ENCODE measurements at regions not wholly inside any gene's neighbourhood (a gene's known extent, or its start where the extent isn't known, plus 50 kb on each side); places are given as distances from the start of the nearest gene placed in this dataset.

DNA sequence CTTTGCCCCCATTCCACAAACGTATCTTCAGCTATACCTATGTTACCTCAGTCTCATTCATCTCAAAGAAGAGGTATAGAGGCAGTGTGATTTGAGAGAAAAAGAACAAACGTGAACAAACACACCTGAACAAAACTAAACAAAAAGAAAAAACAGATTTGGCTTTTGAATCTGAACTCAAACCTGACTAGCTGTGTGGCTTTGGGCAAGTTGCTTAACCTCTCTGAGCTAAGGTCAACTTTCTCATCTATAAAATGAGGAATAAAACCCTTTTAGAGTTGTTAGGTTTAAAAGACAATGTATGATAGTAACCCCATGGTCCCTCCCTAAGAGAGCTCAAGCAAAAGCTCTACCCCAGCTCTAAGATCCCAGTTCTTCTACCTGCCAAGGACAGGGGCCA lies 73.5 kb downstream of the ZNF648 start:
- POLR2A ChIA-PET: no interaction called here
- Histone ChIP-seq H3K9me3 (ENCODE audit: control extremely low read depth in 1 of 5, control insufficient read depth in 4 of 5, insufficient read depth in 2 of 5, low read depth in 1 of 5, low read length in 4 of 5) (no peaks in the 10 kb centered on the region), H3K27me3 (replicated peaks in 2 of 5; ENCODE audit: control insufficient read depth in 4 of 5, insufficient read depth in 5 of 5, low read length in 4 of 5) (peaks cover 0 to 7% (median 0%) of the 10 kb centered on the region in 5 experiments), H3K4me1 (ENCODE audit: control extremely low read depth in 1 of 4, control insufficient read depth in 4 of 4, insufficient read depth in 4 of 4, low read length in 3 of 4) (no peaks in the 10 kb centered on the region), H3K27ac (ENCODE audit: insufficient read depth in 1 of 2, low read depth in 1 of 2, low read length in 2 of 2, poor library complexity in 1 of 2, severe bottlenecking in 2 of 2) (no peak overlapping the region), H3K4me3 (ENCODE audit: control insufficient read depth in 1 of 7, extremely low read depth in 1 of 7, insufficient read depth in 4 of 7, low read depth in 2 of 7, low read length in 6 of 7) (no peak overlapping the region), H3K36me3 (ENCODE audit: control insufficient read depth in 4 of 4, insufficient read depth in 4 of 4, low read length in 3 of 4) (no peaks in the 10 kb centered on the region)
- DNase-seq: no peak
- CTCF ChIA-PET: interaction anchor here (0.9 kb wide), 1 partner anchor 9 kb away, joined by 3 read pairs; no protein-coding TSS in a partner anchor
- WGBS (ENCODE audit: insufficient coverage): no CpG with 5 or more reads among the region's 2 CpGs

DNA sequence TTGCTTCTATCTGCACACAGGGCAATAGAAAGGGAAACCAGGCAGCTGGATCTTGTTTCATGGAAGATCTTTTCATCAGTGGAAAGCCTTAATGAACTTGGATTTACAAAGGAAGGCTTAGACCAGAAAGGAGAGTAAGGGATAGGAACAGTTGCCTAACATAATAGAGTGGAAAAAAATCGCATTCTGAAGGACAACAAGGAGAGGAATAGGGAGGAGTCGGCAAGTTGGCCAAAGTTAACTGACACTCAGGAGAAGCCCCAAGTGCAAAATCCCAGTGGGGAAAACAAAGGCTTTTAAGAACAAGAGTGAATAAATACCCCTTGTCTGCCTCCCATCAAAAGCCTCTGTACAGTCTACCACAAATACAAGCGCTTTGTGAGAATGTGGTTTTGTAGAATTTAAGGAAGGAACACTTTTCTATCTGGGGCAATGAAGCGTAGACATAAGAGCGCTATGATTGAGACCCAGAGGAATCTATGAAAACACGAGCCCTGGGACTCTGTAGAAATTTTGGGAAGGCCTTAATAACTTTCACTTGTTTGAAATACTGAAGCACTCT lies 74.1 kb downstream of the ZNF648 start:
- Histone ChIP-seq H3K4me3 (ENCODE audit: control insufficient read depth in 1 of 7, extremely low read depth in 1 of 7, insufficient read depth in 4 of 7, low read depth in 2 of 7, low read length in 6 of 7) (no peak overlapping the region), H3K36me3 (ENCODE audit: control insufficient read depth in 4 of 4, insufficient read depth in 4 of 4, low read length in 3 of 4) (no peaks in the 10 kb centered on the region), H3K9me3 (ENCODE audit: control extremely low read depth in 1 of 5, control insufficient read depth in 4 of 5, insufficient read depth in 2 of 5, low read depth in 1 of 5, low read length in 4 of 5) (no peaks in the 10 kb centered on the region), H3K27ac (ENCODE audit: insufficient read depth in 1 of 2, low read depth in 1 of 2, low read length in 2 of 2, poor library complexity in 1 of 2, severe bottlenecking in 2 of 2) (no peak overlapping the region), H3K4me1 (ENCODE audit: control extremely low read depth in 1 of 4, control insufficient read depth in 4 of 4, insufficient read depth in 4 of 4, low read length in 3 of 4) (no peaks in the 10 kb centered on the region), H3K27me3 (replicated peaks in 2 of 5; ENCODE audit: control insufficient read depth in 4 of 5, insufficient read depth in 5 of 5, low read length in 4 of 5) (peaks cover 0 to 7% (median 0%) of the 10 kb centered on the region in 5 experiments)
- POLR2A ChIA-PET: no interaction called here
- no peak for DNase-seq
- CTCF ChIA-PET: no interaction called here
- WGBS (ENCODE audit: insufficient coverage): 83% methylated on average over 5 of the region's 6 CpGs

DNA sequence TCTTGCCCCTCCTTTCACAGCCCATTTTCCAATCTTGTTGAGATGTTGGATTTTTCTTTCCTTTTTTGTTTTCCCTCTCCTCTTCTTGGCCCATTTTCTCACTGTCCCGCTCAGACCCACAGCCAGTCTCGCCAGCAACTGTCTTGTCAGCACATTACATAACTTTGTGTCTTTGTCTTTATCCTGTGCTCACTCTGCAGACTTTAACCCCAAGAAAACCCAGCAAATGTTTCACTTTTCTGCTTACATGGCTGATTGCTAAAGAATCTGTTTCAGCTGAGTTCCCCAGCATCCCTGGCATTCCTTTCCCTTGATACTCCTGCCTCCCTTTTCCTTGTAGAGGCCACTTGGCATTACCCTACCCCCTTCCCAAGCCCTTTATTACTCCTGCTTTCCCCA lies 74.6 kb downstream of the ZNF648 start:
- CTCF ChIA-PET: no interaction called here
- WGBS (ENCODE audit: insufficient coverage): 95% methylated on average over 2 of the region's 2 CpGs
- H3K9me3 ChIP-seq (ENCODE audit: control extremely low read depth in 1 of 5, control insufficient read depth in 4 of 5, insufficient read depth in 2 of 5, low read depth in 1 of 5, low read length in 4 of 5): no peaks in the 10 kb centered on the region

DNA sequence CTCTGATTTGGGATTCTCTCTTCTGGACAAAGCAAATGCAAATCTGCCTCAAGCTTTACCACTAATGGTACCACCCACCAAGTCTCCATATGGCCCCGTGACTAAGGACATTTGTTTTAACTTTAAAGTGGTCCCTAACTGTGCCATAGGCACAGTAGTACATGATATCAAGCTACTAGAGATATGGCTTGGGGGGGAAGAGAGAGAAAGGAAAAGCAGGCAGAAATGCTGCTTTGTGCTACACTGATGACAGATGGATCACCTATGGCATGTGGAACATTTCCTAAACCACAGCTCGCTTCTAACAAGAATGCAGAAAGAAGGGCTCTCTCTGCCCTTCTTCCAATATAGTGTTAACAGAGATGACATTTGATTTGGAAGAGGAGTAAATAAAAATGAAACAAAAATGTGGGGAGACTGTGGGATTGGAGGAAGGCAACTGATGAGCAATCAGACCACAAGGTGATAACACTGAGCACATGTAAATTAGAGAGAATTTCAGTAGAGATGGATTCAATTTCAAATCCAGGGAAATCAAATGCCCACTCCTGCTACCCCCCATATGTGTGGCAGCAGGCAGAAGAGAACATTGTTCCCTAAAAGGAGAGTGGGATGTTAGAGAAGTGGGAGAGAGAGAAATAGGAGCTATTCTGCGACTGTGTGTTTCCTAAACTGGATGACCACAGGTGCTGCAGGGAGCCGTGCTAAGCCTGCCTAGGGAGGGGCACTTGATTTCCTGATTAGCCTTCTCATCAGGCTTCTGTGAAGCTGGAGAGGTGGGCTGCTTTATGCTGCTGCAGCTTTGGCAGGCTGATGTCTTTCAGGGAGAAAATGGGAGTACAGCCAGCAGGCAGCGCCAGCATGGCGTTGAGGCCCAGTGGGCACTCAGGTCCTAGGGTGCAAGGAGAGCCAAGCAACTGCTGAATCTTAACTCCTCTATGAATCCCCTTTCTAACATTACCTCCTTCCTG lies 75.3 kb downstream of the ZNF648 start:
- no peak for DNase-seq
- Histone ChIP-seq H3K4me1 (ENCODE audit: control extremely low read depth in 1 of 4, control insufficient read depth in 4 of 4, insufficient read depth in 4 of 4, low read length in 3 of 4) (no peaks in the 10 kb centered on the region), H3K4me3 (ENCODE audit: control insufficient read depth in 1 of 7, extremely low read depth in 1 of 7, insufficient read depth in 4 of 7, low read depth in 2 of 7, low read length in 6 of 7) (no peak overlapping the region), H3K36me3 (ENCODE audit: control insufficient read depth in 4 of 4, insufficient read depth in 4 of 4, low read length in 3 of 4) (no peaks in the 10 kb centered on the region), H3K27me3 (replicated peaks in 2 of 5; ENCODE audit: control insufficient read depth in 4 of 5, insufficient read depth in 5 of 5, low read length in 4 of 5) (peaks cover 0 to 7% (median 0%) of the 10 kb centered on the region in 5 experiments), H3K9me3 (ENCODE audit: control extremely low read depth in 1 of 5, control insufficient read depth in 4 of 5, insufficient read depth in 2 of 5, low read depth in 1 of 5, low read length in 4 of 5) (no peaks in the 10 kb centered on the region), H3K27ac (ENCODE audit: insufficient read depth in 1 of 2, low read depth in 1 of 2, low read length in 2 of 2, poor library complexity in 1 of 2, severe bottlenecking in 2 of 2) (no peak overlapping the region)
- ChIA-PET POLR2A (no interaction called here), CTCF (no interaction called here)
- whole genome bisulfite sequencing (ENCODE audit: insufficient coverage): 94% methylated on average over 4 of the region's 6 CpGs

More for the DNA sequence above, 74.6 kb downstream of the ZNF648 start:
- Histone ChIP-seq H3K27me3 (replicated peaks in 2 of 5; ENCODE audit: control insufficient read depth in 4 of 5, insufficient read depth in 5 of 5, low read length in 4 of 5) (peaks cover 0 to 7% (median 0%) of the 10 kb centered on the region in 5 experiments), H3K27ac (ENCODE audit: insufficient read depth in 1 of 2, low read depth in 1 of 2, low read length in 2 of 2, poor library complexity in 1 of 2, severe bottlenecking in 2 of 2) (no peak overlapping the region), H3K4me1 (ENCODE audit: control extremely low read depth in 1 of 4, control insufficient read depth in 4 of 4, insufficient read depth in 4 of 4, low read length in 3 of 4) (no peaks in the 10 kb centered on the region), H3K36me3 (ENCODE audit: control insufficient read depth in 4 of 4, insufficient read depth in 4 of 4, low read length in 3 of 4) (no peaks in the 10 kb centered on the region), H3K4me3 (ENCODE audit: control insufficient read depth in 1 of 7, extremely low read depth in 1 of 7, insufficient read depth in 4 of 7, low read depth in 2 of 7, low read length in 6 of 7) (no peak overlapping the region)
- no peak for DNase-seq
- POLR2A ChIA-PET: no interaction called here

GRCh38 chr1:181985281-181985680 lies 76.2 kb downstream of the ZNF648 start:
- no peaks in the 10 kb centered on the region for H3K9me3 ChIP-seq (ENCODE audit: control extremely low read depth in 1 of 5, control insufficient read depth in 4 of 5, insufficient read depth in 2 of 5, low read depth in 1 of 5, low read length in 4 of 5)
- no peak overlapping the region for H3K4me3 ChIP-seq (ENCODE audit: control insufficient read depth in 1 of 7, extremely low read depth in 1 of 7, insufficient read depth in 4 of 7, low read depth in 2 of 7, low read length in 6 of 7)
- POLR2A ChIA-PET: no interaction called here
- no peaks in the 10 kb centered on the region for H3K4me1 ChIP-seq (ENCODE audit: control extremely low read depth in 1 of 4, control insufficient read depth in 4 of 4, insufficient read depth in 4 of 4, low read length in 3 of 4)
- DNase-seq: no peak
- no peak overlapping the region for H3K27ac ChIP-seq (ENCODE audit: insufficient read depth in 1 of 2, low read depth in 1 of 2, low read length in 2 of 2, poor library complexity in 1 of 2, severe bottlenecking in 2 of 2)
- H3K36me3 ChIP-seq (ENCODE audit: control insufficient read depth in 4 of 4, insufficient read depth in 4 of 4, low read length in 3 of 4): no peaks in the 10 kb centered on the region
- CTCF ChIA-PET: no interaction called here
- peaks cover 0 to 5% (median 0%) of the 10 kb centered on the region in 5 experiments for H3K27me3 ChIP-seq (replicated peaks in 2 of 5; ENCODE audit: control insufficient read depth in 4 of 5, insufficient read depth in 5 of 5, low read length in 4 of 5)
- 96% methylated on average over 3 of the region's 3 CpGs for WGBS (ENCODE audit: insufficient coverage)

DNA sequence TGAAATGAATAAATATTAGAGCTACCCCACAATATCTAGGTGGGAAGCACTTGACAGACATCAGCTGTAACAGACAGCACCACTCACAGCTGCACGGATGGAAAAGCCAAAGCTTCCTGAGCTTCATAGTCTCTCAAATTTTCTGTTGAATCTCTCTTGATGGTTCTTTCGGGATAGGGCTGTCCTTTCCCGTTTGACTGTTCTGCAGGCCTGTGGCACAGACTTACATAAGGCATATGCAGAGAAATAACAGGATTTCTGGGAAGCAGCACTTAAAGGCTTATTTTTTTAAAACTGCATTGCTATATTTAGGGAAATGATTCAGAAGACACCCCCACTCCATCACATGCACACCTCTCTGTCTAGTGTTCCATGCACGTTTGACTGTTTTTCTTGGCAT lies 77.5 kb downstream of the ZNF648 start:
- ChIA-PET POLR2A (no interaction called here), CTCF (no interaction called here)
- Histone ChIP-seq H3K9me3 (ENCODE audit: control extremely low read depth in 1 of 5, control insufficient read depth in 4 of 5, insufficient read depth in 2 of 5, low read depth in 1 of 5, low read length in 4 of 5) (no peaks in the 10 kb centered on the region), H3K27me3 (replicated peaks in 2 of 5; ENCODE audit: control insufficient read depth in 4 of 5, insufficient read depth in 5 of 5, low read length in 4 of 5) (peaks cover 0 to 3% (median 0%) of the 10 kb centered on the region in 5 experiments), H3K36me3 (ENCODE audit: control insufficient read depth in 4 of 4, insufficient read depth in 4 of 4, low read length in 3 of 4) (no peaks in the 10 kb centered on the region), H3K27ac (ENCODE audit: insufficient read depth in 1 of 2, low read depth in 1 of 2, low read length in 2 of 2, poor library complexity in 1 of 2, severe bottlenecking in 2 of 2) (no peak overlapping the region), H3K4me3 (ENCODE audit: control insufficient read depth in 1 of 7, extremely low read depth in 1 of 7, insufficient read depth in 4 of 7, low read depth in 2 of 7, low read length in 6 of 7) (no peak overlapping the region), H3K4me1 (ENCODE audit: control extremely low read depth in 1 of 4, control insufficient read depth in 4 of 4, insufficient read depth in 4 of 4, low read length in 3 of 4) (no peaks in the 10 kb centered on the region)
- DNase-seq: no peak
- 88% methylated on average over 3 of the region's 4 CpGs for WGBS (ENCODE audit: insufficient coverage)

DNA sequence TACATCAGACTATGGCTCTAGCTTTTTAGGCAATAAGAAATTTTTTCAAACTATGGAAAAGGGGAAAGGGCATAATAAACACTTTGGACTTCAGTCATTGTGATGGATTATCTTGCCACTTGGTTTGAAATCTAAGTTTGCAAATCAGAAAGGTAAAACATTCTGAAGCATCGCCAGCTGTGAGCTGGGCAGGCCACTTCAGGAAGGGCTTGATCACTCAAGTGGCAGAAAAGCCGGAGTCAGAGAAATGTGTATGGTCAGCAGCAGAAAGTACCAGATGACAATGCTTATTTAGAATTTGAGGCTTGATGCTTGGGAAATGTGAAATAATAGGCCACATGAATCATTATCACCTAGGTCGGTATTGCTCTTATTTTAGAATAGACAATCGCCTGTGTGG lies 79.7 kb downstream of the ZNF648 start:
- CTCF ChIA-PET: no interaction called here
- Histone ChIP-seq H3K27ac (ENCODE audit: insufficient read depth in 1 of 2, low read depth in 1 of 2, low read length in 2 of 2, poor library complexity in 1 of 2, severe bottlenecking in 2 of 2) (no peak overlapping the region), H3K9me3 (ENCODE audit: control extremely low read depth in 1 of 5, control insufficient read depth in 4 of 5, insufficient read depth in 2 of 5, low read depth in 1 of 5, low read length in 4 of 5) (peaks cover 0 to 2% (median 0%) of the 10 kb centered on the region in 5 experiments), H3K4me1 (ENCODE audit: control extremely low read depth in 1 of 4, control insufficient read depth in 4 of 4, insufficient read depth in 4 of 4, low read length in 3 of 4) (no peaks in the 10 kb centered on the region), H3K4me3 (ENCODE audit: control insufficient read depth in 1 of 7, extremely low read depth in 1 of 7, insufficient read depth in 4 of 7, low read depth in 2 of 7, low read length in 6 of 7) (no peak overlapping the region), H3K36me3 (ENCODE audit: control insufficient read depth in 4 of 4, insufficient read depth in 4 of 4, low read length in 3 of 4) (no peaks in the 10 kb centered on the region), H3K27me3 (replicated peaks in 2 of 5; ENCODE audit: control insufficient read depth in 4 of 5, insufficient read depth in 5 of 5, low read length in 4 of 5) (peaks cover 0 to 1% (median 0%) of the 10 kb centered on the region in 5 experiments)
- no peak for DNase-seq
- WGBS (ENCODE audit: insufficient coverage): 90% methylated on average over 2 of the region's 4 CpGs
- POLR2A ChIA-PET: no interaction called here

Data from common myeloid progenitor, CD34-positive (primary cell).